Kidney glomerular epithelial cell (primary cell): ENCODE measurements at regions not wholly inside any gene's neighbourhood (a gene's known extent, or its start where the extent isn't known, plus 50 kb on each side); places are given as distances from the start of the nearest gene placed in this dataset.
A peak's percentile ranks its signal among the peaks of the same experiment; 100 is the strongest.

Source experiments
- DNase-seq: peaks from one replicate; lab custom pipeline; 2025; lab: John Stamatoyannopoulos, UW

DNA sequence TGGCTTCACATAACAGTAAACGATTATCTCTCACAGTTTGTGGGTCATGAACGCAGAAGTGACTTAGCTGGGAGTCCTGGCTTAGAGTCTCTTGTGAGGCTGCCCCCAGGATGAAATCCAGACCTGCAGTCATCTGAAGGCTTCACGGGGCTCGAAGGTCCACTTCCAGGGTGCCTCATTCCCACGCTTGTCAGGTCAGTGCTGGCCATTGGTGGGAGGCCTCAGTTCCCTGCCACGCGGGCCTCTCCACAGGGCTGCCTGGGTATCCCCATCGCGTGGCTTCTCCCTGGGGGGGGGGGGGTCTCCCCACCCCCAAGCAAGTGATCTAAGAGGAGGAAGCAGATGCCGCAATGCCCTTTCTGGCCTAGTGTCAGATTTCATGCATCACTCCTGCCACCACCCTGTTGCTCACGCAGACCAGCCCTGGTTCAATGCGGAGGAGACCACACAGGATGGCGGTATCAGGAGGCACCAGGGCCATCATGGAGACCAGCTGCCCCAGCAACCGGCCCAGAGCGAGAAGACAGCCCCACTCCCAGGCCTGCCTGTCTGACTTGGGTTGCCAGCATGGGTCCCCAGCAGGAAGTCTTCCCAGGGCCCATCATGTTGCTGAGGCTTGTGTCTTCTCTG lies 77.3 kb upstream of the CDH5 start:
- DNase-seq: no peak

GRCh38 chr16:66287926-66288325 lies 78.6 kb upstream of the CDH5 start:
- no peak for DNase-seq

DNA sequence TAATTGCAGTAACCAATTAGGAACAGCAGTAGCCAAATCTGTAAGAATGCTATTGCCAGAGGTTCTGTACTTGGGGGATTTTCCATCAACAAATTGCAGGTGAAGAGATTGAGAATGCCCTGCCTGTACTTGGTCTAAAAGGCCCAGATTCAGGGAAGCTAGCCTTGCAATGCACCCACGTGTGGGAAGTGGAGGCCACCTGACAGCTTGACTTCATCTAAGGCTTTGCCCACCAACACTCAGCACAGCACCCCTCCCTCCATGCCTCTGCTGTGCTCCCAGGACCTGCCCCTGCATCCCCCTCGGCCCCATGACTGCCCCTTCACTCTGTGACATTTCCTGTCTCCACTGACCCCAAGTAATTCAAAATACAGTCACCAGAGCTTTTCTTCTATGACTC lies 79.1 kb upstream of the CDH5 start:
- DNase-seq: no peak

DNA sequence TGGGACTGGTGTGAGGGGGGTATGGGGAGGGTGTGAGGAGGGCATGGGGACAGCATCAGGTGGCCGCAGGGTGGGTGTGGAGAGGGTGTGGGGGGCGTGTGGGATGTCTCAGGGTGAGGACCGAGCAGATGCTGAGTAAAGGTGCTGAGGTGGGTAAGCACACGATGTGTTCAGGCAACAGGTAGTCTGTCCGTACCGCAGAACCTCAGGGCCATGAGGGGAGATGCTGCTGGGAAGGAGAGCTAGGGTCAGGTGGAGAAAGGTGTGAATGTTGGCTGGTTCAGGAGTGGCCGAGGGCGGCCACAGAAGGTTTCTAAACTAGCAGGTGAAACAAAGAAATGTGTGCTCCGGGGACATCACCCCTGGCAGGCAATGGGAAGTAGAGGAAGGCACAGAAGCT lies 80.0 kb upstream of the CDH5 start:
- no peak for DNase-seq

GRCh38 chr16:66278604-66279262 lies 87.8 kb upstream of the CDH5 start:
- DNase-seq: no peak

- no peak for DNase-seq
Observed at GRCh38 chr16:66278111-66278531, 88.4 kb upstream of the CDH5 start.

GRCh38 chr16:66277311-66278070 lies 89.0 kb upstream of the CDH5 start:
- no peak for DNase-seq

- peak; percentile 45 for DNase-seq
Observed at GRCh38 chr16:66275775-66276428, 90.6 kb upstream of the CDH5 start.

- peak; percentile 31 for DNase-seq
Observed at GRCh38 chr16:66274335-66275110, 92.0 kb upstream of the CDH5 start.

- peak; percentile 2 for DNase-seq
Observed at GRCh38 chr16:66273644-66274334, 92.7 kb upstream of the CDH5 start.

DNA sequence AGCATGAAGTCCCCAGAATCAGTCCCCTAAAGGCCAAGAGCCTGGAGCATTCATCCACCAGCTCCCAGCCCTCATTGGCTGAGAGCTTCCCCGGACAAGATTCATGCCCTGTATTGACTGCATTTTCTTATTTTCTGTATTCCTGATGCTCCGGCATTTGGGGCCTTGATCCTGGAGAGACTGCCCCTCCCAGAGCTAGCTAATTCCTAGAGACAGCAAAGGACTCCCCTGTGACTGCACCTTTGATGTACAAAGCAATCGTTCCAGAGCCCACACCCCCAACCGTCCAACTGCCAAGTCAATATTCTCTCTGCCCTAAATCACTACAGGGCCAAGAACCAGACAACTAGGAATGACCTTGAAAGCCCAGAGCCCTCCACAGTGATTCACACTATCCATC lies 93.4 kb upstream of the CDH5 start:
- DNase-seq: no peak

GRCh38 chr16:66272461-66272860 lies 94.0 kb upstream of the CDH5 start:
- DNase-seq: no peak

DNA sequence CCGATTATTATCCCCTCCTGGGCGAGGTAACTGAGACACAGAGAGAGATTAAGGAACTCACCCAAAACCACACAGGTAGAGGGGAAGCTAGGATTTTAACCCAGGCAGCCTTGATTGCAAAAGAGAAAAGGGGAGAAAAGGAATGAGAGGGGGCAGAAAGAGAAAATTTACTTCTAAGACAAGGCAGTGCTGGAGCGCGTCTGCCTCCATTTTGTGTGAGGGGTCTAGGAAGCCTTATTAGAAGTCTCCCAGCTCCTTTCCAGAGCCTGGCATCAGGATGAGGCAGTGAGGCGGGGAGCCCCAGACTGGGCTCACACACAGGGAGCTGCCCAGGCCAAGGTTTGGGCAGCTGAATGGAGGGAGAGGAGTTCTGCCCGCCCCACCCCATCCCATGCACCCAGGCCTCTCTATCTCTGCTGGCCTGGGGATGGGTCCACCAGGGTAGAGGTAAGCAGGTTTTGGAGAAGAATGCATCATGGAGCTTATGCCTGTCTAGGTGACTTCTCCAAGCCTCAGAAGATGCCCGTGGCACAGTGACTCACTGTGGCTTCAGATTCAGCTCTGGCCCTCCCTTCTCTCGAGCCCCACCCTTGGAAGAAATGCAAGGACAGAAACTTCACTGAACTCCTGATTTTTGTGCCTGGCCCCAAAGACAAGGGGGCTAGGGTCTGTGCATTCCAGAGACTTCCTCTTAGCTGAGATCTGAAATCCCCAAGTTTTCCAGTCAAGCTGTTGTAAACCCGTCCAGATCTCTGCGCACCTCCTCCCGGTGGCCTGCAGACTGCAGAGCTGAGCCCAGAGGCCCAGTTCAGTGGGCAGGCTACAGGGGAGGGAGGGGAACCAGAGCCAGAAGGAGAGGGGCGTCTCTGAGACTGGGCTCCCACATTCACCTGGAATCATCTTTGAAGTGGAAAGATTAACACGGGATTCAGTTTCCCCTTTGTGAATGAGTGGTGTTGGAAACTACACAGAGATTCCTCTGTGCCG lies 95.1 kb upstream of the CDH5 start:
- DNase-seq: no peak

DNA sequence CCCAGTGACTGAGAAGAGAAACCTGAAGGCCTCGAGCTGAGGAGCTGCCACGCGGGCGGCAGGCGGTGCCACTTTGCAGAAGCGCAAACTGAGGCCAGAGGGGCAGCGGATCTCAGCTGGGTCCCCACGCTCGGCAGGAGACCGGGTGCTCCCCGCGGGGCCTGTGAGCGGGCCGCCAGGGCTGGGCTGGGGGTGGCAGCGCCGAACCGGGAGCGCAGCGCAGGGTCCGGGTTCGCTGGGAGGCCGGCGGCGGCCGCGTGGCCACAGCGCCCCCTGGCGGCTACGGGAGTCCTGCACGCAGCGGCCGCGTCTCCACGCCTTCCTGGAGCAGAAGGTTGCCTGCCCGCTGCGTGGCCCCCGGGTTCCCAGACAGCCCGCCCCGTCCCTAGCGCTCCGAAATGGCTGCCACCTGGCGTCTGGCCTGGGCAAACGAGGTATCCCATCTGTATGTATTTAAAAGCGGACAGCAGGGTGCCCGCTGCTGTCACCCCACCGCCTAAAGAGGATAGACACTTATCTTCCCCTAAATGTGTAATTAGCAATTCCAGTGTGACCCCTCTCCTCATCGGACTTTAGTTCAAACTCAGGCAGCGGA lies 96.1 kb upstream of the CDH5 start:
- peak; percentile 21 for DNase-seq

- DNase-seq: no peak
Observed at GRCh38 chr16:66269617-66270332, 96.7 kb upstream of the CDH5 start.

- no peak for DNase-seq
Observed at GRCh38 chr16:66267292-66268014, 99.0 kb upstream of the CDH5 start.

DNA sequence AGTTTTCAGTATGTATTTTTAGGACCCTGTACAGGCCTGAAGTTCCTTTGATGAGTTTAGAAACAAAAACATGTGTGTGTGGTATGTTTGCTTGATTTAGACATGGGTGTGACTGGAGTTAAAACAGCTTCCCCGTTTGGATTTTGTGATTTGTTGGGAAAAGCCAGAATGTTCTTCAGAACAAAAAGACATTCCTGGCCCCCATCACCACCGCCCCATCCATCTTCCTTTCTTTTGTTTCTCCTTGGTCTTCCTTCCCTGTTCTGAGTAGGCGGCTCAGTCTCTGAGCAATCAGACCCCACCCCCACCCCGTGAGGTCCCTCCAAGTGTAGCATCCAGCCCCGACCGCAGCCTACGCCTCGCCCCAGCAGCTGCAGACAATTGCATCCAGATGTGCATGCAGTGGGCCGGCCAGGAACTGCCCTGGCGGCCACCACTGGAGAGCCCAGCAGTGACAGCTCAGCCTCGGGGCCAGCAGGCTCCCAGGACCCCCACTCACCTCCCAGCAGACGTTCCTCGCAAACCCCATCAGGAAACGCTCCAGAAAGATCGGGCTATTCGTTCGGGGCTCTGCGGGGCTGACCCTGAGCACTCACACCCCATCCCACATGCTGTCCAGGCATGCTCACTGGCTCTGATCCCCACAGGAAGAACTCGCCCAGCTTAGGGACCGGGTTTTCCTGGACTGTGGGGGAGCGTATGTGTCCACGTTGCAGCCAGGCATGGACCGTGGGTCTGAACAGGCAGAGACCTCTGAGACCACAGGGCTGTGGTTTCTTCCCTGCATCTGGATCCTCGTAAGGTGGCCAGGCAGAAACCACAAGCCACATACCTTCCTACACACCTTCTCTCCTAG lies 99.8 kb upstream of the CDH5 start:
- no peak for DNase-seq
